Psoas muscle (tissue), 7 donors: ENCODE measurements at regions not wholly inside any gene's neighbourhood (a gene's known extent, or its start where the extent isn't known, plus 50 kb on each side); places are given as distances from the start of the nearest gene placed in this dataset.

Source experiments
- ATAC-seq, 4 donors: fragments of 200-7000 bp; cut with Tn5 transposase; one replicate each; pipeline ENCODE4 v1.9.1; 2020; ENCODE audit warnings: moderate library complexity in 3 of 4, mild to moderate bottlenecking in 2 of 4
- DNase-seq, 2 donors: peaks; one replicate each; pipeline ENCODE4 v3.0.0-alpha.2; 2020
- H3K27ac ChIP-seq: fragments of 200-600 bp; one replicate; pipeline ENCODE4 v1.8.0; 2022
- H3K27me3 ChIP-seq, 3 donors: fragments of 200-600 bp in 1 of 3; one replicate each; pipeline versions ENCODE4 v1.6.1 to v1.8.0; 2013 to 2022; ENCODE audit warnings: low read length in 2 of 3, mild to moderate bottlenecking in 2 of 3, moderate library complexity in 1 of 3; ENCODE audit not compliant: insufficient read depth in 3 of 3
- H3K36me3 ChIP-seq, 2 donors: fragments of 200-600 bp in 1 of 2; one replicate each; pipeline versions ENCODE4 v1.6.1 to v1.8.0; 2013 to 2022; ENCODE audit warnings: low read depth in 1 of 2, mild to moderate bottlenecking in 1 of 2, moderate library complexity in 1 of 2; ENCODE audit not compliant: insufficient read depth in 1 of 2
- H3K4me1 ChIP-seq: fragments of 200-600 bp; one replicate; pipeline ENCODE4 v1.8.0; 2022
- H3K4me3 ChIP-seq: fragments of 200-600 bp; one replicate; pipeline ENCODE4 v1.8.0; 2022; ENCODE audit warnings: mild to moderate bottlenecking
- H3K9me3 ChIP-seq: fragments of 200-600 bp; one replicate; pipeline ENCODE4 v1.8.0; 2022
- WGBS, 3 donors: extraction: QIAGEN DNeasy Blood & Tissue Kit; methylation state at CpG; one replicate each; pipeline versions ENCODE4 v1.1.6 to v1.1.7; 2013; 5-methylcytosine and 5-hydroxymethylcytosine counted together
- intact Hi-C, 2 donors: fragments of 100-400 bp; cut with DNase I; formaldehyde crosslinking; loops; one replicate each; pipeline versions ENCODE4 v1.11.0 to v1.14.2; 2022
- TF ChIP-seq, protein P1 (sequence below): fragments of 200-600 bp; IDR thresholded peaks from one replicate; pipeline ENCODE4 v1.8.0; 2022; ENCODE audit warnings: antibody characterized with exemption
- donor health status: healthy with polysubstance abuse.
- donor health status: DM: no; HTN: no; CAD: no; lungs with moderate emphysema.
- donor health status: Bipolar disorder and iron deficiency.
- donor health status: healthy.
- donor health status: DM: yes; HTN: yes; CAD: no.
- donor health status: DM: no; HTN: no; CAD: no.
- donor health status: DM: yes; HTN: yes; CAD: no.

DNA sequence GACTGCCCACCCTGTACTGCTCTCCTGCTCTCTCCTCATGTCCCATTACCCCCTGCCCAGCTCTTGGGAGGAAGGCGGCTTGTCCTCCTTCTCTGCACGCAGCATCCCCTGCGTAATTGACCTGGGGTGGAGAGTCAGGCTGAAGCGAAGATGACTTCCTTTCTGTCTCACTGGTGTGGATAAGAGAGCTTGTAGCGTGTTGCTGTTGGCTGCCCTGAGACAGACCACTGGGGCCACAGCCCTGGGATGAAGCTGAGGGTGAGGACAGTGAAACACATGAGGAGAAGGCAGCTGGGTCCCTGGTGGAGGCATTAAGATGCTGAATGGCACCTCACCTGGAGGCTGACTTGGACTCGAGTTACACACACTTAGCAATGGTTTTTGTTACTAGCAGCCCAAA is 310.3 kb upstream of the ZNF32 start:
- Histone ChIP-seq H3K36me3 (no peaks in the 10 kb centered on the region), H3K27ac (no peak overlapping the region), H3K9me3 (no peaks in the 10 kb centered on the region), H3K4me1 (peaks cover under 1% of the 10 kb centered on the region), H3K27me3 (no peaks in the 10 kb centered on the region), H3K4me3 (no peak overlapping the region)
- intact Hi-C loops: no loop called here
- WGBS, 3 donors: 92 to 96% (median 95%) methylated on average over 6 of the region's 6 CpGs
- TF ChIP-seq, protein P1, sequence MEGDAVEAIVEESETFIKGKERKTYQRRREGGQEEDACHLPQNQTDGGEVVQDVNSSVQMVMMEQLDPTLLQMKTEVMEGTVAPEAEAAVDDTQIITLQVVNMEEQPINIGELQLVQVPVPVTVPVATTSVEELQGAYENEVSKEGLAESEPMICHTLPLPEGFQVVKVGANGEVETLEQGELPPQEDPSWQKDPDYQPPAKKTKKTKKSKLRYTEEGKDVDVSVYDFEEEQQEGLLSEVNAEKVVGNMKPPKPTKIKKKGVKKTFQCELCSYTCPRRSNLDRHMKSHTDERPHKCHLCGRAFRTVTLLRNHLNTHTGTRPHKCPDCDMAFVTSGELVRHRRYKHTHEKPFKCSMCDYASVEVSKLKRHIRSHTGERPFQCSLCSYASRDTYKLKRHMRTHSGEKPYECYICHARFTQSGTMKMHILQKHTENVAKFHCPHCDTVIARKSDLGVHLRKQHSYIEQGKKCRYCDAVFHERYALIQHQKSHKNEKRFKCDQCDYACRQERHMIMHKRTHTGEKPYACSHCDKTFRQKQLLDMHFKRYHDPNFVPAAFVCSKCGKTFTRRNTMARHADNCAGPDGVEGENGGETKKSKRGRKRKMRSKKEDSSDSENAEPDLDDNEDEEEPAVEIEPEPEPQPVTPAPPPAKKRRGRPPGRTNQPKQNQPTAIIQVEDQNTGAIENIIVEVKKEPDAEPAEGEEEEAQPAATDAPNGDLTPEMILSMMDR: no peak
- DNase-seq: no peak
- no peak for ATAC-seq

DNA sequence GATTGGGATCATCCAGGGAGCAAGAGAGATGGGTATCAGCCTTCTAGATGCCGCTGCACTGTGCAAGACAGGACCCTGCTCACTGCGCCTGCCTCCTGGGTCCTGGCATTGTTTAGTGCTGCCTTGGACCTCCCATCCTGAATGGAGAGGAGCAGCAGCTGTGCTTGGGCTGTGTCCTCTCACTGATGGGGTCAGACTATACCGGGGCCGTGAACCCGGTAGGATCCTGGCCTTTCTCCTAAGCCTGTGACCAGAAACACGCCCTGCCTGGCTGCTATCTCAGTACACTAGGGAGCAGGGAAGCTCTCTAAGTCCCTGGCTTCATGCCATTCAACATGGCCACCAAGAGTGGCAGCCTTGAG is 309.4 kb upstream of the ZNF32 start:
- ATAC-seq (no peak), DNase-seq (no peak)
- intact Hi-C loops: no loop called here
- H3K4me3 ChIP-seq: no peak overlapping the region
- no peaks in the 10 kb centered on the region for H3K9me3 ChIP-seq
- no peaks in the 10 kb centered on the region for H3K27me3 ChIP-seq
- no peaks in the 10 kb centered on the region for H3K4me1 ChIP-seq
- no peaks in the 10 kb centered on the region for H3K36me3 ChIP-seq
- TF ChIP-seq, protein P1: no peak
- 70 to 83% (median 76%) methylated on average over 6 of the region's 6 CpGs for WGBS, 3 donors
- no peak overlapping the region for H3K27ac ChIP-seq

DNA sequence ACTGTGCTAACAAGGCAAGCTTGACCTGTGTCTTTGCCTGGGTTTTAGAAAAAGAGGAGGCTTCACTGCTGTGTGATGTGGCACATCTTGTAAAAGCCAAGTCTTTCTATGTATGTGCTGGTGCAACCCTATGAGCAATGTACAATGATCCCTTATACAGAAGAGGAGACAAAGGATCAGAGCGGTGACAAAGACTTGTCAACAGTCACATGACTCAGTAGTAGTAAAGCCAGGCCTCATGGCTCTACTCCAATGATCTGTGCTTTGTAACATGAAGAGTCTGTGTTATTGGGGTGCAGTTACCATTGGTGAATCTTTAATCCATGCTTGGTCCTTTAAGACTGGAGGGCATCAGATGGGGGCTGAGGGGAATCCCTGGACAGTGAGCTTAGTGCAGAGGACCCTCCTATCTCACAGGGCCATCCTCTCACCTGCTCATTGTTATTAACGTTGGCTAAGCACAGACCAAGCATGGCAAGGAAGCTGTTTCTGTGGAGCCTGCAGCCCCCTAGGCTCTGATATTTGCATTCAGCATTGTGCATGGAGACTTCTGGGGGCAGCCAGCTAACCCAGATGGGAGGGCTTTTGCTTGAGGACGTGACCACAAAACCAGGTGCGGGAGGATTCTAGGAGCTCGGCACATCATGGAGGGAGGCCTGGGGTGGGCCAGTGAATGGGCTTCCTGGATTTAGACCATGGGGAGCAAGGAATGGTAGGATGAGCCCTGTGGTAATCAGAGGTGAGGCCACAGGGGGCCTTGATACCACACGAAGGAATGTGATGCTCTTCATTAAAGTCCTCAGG is 308.8 kb upstream of the ZNF32 start:
- ATAC-seq: no peak

DNA sequence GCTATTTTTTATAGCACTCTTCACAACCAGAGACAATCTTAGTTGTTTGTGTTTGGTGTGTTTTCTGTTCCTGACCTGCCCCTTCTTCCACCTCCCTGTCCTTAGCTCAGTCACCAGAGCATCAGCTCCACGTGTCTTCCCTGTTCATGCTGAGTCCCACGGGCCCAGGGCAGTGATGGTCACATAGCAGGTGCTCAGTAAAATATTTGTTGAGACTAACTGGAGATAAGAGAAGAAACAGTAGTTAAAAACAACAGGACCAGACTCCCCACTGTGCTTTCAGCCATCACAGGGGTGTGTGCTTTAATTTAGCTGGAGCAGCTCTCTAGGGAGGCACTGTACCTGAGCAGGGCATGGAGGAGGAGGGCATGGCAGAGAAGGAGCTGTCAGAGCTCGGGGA is 307.3 kb upstream of the ZNF32 start:
- Histone ChIP-seq H3K9me3 (no peaks in the 10 kb centered on the region), H3K36me3 (no peaks in the 10 kb centered on the region), H3K4me1 (no peaks in the 10 kb centered on the region), H3K4me3 (no peak overlapping the region), H3K27ac (no peak overlapping the region), H3K27me3 (no peaks in the 10 kb centered on the region)
- DNase-seq: no peak
- intact Hi-C loops: no loop called here
- no peak for ATAC-seq
- TF ChIP-seq, protein P1: no peak
- 71 to 88% (median 75%) methylated on average over 3 of the region's 3 CpGs for WGBS, 3 donors

More for the DNA sequence above, 308.8 kb upstream of the ZNF32 start:
- no peaks in the 10 kb centered on the region for H3K36me3 ChIP-seq
- H3K4me3 ChIP-seq: no peak overlapping the region
- TF ChIP-seq, protein P1: no peak
- no peak for DNase-seq
- no peaks in the 10 kb centered on the region for H3K9me3 ChIP-seq
- no peaks in the 10 kb centered on the region for H3K4me1 ChIP-seq
- no peaks in the 10 kb centered on the region for H3K27me3 ChIP-seq
- intact Hi-C loops: no loop called here
- no peak overlapping the region for H3K27ac ChIP-seq
- 92% methylated on average over 6 of the region's 6 CpGs for WGBS, 3 donors
